Natural killer cell (primary cell): ENCODE measurements at regions not wholly inside any gene's neighbourhood (a gene's known extent, or its start where the extent isn't known, plus 50 kb on each side); places are given as distances from the start of the nearest gene placed in this dataset.

Experiments used
- ATAC-seq, 3 donors: fragments of 150-1000 bp in 2 of 3; fragments of 200-7000 bp in 1 of 3; cut with Tn5 transposase; 1 replicate in 1 of 3; 2 replicates in 2 of 3; pipeline ENCODE4 v1.10.0; 2021; ENCODE audit warnings: mild to moderate bottlenecking in 2 of 3, moderate library complexity in 2 of 3
- DNase-seq, 2 donors: peaks; one replicate each; pipeline versions ENCODE4 v3.0.0 to v3.0.0-alpha.2; 2013 to 2021; ENCODE audit warnings: mixed read lengths in 1 of 2
- H3K27ac ChIP-seq: one replicate; pipeline ENCODE4 v1.5.1; 2013; ENCODE audit warnings: mild to moderate bottlenecking, low read length
- H3K27me3 ChIP-seq: one replicate; pipeline ENCODE4 v1.6.1; 2013; ENCODE audit warnings: low read length; ENCODE audit not compliant: control insufficient read depth, insufficient read depth
- H3K36me3 ChIP-seq: one replicate; pipeline ENCODE4 v1.6.1; 2013; ENCODE audit warnings: low read length; ENCODE audit not compliant: control insufficient read depth, insufficient read depth
- H3K4me1 ChIP-seq: one replicate; pipeline ENCODE4 v1.6.1; 2013; ENCODE audit warnings: low read length; ENCODE audit not compliant: control insufficient read depth, insufficient read depth
- H3K4me3 ChIP-seq: one replicate; pipeline ENCODE4 v1.5.1; 2013; ENCODE audit warnings: low read length
- H3K9me3 ChIP-seq: one replicate; pipeline ENCODE4 v1.6.1; 2013; ENCODE audit warnings: low read length; ENCODE audit not compliant: control insufficient read depth, insufficient read depth
- H3K27ac Mint-ChIP-seq, 2 donors: one replicate each; pipeline ENCODE4 v1.8.0; 2022; ENCODE audit warnings: mild to moderate bottlenecking in 2 of 2, mixed read lengths in 2 of 2, moderate library complexity in 1 of 2
- H3K27me3 Mint-ChIP-seq, 2 donors: one replicate each; pipeline ENCODE4 v1.8.0; 2022; ENCODE audit warnings: low read depth in 2 of 2, mixed read lengths in 2 of 2
- H3K36me3 Mint-ChIP-seq: one replicate; pipeline ENCODE4 v1.8.0; 2022; ENCODE audit warnings: mixed read lengths
- H3K4me1 Mint-ChIP-seq, 2 donors: one replicate each; pipeline ENCODE4 v1.8.0; 2022; ENCODE audit warnings: mixed read lengths in 2 of 2
- H3K4me3 Mint-ChIP-seq: one replicate; pipeline ENCODE4 v1.8.0; 2022; ENCODE audit warnings: mild to moderate bottlenecking, moderate library complexity, mixed read lengths
- H3K9me3 Mint-ChIP-seq, 2 donors: one replicate each; pipeline ENCODE4 v1.8.0; 2022; ENCODE audit warnings: mixed read lengths in 2 of 2
- WGBS: methylation state at CpG from one replicate; pipeline ENCODE4 v1.1.7; 2013; ENCODE audit warnings: missing lambda C conversion rate; ENCODE audit not compliant: insufficient coverage; 5-methylcytosine and 5-hydroxymethylcytosine counted together
- intact Hi-C: fragments of 100-400 bp; cut with micrococcal nuclease; formaldehyde crosslinking; loops from one replicate; pipeline ENCODE4 v1.14.2; 2022
- TF ChIP-seq, protein P1 (sequence below): fragments of 200-600 bp; IDR thresholded peaks from one replicate; pipeline ENCODE4 v1.8.0; 2022; ENCODE audit warnings: antibody characterized with exemption

DNA sequence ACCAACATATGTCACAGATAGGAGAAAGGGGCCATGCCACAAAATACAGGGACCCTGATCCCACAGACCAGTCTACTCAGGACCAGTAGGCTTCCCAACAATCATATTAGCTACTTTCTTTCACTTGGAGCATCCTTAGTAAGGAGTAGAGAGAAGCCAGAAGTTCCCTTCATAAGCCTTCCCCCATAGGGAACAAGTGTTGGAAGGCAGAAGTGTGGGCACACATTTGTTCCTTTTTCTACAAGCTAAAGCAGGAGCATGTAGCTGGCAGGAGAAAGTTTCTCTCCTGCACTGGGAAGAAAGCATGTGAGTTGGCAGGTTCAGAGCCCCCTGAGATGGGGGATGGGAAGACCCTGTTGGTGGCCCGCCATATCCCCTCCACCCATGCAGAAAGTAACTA, 165.4 kb downstream of the KCTD12 start:
- Mint-ChIP-seq H3K9me3 (no peaks in the 10 kb centered on the region), H3K27me3 (peaks cover 0 to 3% of the 10 kb centered on the region in 2 donors), H3K4me1 (no peaks in the 10 kb centered on the region), H3K36me3 (no peaks in the 10 kb centered on the region), H3K27ac (no peak overlapping the region), H3K4me3 (no peak overlapping the region)
- no peak overlapping the region for H3K27ac ChIP-seq
- ATAC-seq = no peak
- TF ChIP-seq, protein P1, sequence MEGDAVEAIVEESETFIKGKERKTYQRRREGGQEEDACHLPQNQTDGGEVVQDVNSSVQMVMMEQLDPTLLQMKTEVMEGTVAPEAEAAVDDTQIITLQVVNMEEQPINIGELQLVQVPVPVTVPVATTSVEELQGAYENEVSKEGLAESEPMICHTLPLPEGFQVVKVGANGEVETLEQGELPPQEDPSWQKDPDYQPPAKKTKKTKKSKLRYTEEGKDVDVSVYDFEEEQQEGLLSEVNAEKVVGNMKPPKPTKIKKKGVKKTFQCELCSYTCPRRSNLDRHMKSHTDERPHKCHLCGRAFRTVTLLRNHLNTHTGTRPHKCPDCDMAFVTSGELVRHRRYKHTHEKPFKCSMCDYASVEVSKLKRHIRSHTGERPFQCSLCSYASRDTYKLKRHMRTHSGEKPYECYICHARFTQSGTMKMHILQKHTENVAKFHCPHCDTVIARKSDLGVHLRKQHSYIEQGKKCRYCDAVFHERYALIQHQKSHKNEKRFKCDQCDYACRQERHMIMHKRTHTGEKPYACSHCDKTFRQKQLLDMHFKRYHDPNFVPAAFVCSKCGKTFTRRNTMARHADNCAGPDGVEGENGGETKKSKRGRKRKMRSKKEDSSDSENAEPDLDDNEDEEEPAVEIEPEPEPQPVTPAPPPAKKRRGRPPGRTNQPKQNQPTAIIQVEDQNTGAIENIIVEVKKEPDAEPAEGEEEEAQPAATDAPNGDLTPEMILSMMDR = no peak
- no peak overlapping the region for H3K4me3 ChIP-seq
- H3K27me3 ChIP-seq = no peaks in the 10 kb centered on the region
- no peaks in the 10 kb centered on the region for H3K36me3 ChIP-seq
- DNase-seq = no peak
- WGBS = no CpG with 5 or more reads among the region's 1 CpG
- peaks cover 8% of the 10 kb centered on the region for H3K4me1 ChIP-seq
- H3K9me3 ChIP-seq = no peaks in the 10 kb centered on the region
- intact Hi-C loops = no loop called here

DNA sequence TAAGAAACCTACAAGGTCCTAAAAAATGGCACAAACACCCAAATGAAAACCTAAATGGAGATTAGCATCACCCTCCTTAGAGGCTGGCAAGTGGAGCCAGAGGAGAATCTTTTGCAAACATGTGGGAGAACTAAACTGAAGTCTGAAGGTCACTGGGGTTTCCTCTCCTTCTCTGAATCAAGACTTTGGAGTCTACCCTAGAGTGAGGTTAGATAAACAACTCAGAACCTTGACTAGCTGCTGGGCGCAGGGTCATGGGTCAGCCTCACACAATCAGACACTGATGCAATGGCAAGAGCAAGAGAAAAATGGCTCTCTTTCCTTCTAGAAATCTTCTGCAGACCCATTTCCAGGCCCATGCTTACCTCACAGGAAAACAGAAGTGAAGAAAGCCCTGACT, 165.8 kb downstream of the KCTD12 start:
- Histone ChIP-seq H3K27me3 (no peaks in the 10 kb centered on the region), H3K27ac (no peak overlapping the region), H3K4me3 (no peak overlapping the region), H3K4me1 (peaks cover 8% of the 10 kb centered on the region), H3K9me3 (no peaks in the 10 kb centered on the region), H3K36me3 (no peaks in the 10 kb centered on the region)
- TF ChIP-seq, protein P1 = no peak
- H3K36me3 Mint-ChIP-seq = no peaks in the 10 kb centered on the region
- peaks cover 0 to 3% of the 10 kb centered on the region in 2 donors for H3K27me3 Mint-ChIP-seq
- no peak overlapping the region for H3K27ac Mint-ChIP-seq
- H3K4me3 Mint-ChIP-seq = no peak overlapping the region
- WGBS = 100% methylated on average over 1 of the region's 1 CpG
- DNase-seq (no peak), ATAC-seq (no peak)
- intact Hi-C loops = no loop called here
- H3K9me3 Mint-ChIP-seq = no peaks in the 10 kb centered on the region
- no peaks in the 10 kb centered on the region for H3K4me1 Mint-ChIP-seq

DNA sequence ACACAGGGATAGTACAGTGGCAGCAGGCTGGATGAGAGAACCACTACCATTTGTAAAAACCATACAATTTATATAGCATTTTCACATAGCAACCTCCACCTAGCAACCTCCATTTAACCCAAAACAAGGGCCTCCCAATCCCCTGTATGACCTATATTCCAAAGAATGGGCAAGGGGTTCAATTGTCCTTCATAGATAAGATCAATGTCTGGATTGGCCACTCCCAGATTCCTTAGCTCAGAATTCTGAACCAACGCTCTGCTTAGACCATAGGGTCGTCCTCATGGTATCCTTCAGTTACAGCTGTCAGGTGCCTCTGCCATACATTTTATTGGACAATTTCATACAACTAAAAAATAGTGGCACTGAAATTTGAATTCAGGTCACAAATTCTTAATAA, 166.2 kb downstream of the KCTD12 start:
- Histone ChIP-seq H3K4me1 (peaks cover 8% of the 10 kb centered on the region), H3K9me3 (no peaks in the 10 kb centered on the region), H3K36me3 (no peaks in the 10 kb centered on the region), H3K4me3 (no peak overlapping the region), H3K27me3 (no peaks in the 10 kb centered on the region), H3K27ac (no peak overlapping the region)
- intact Hi-C loops = no loop called here
- Mint-ChIP-seq H3K4me3 (no peak overlapping the region), H3K36me3 (no peaks in the 10 kb centered on the region), H3K9me3 (no peaks in the 10 kb centered on the region), H3K4me1 (no peaks in the 10 kb centered on the region), H3K27me3 (peaks cover 0 to 3% of the 10 kb centered on the region in 2 donors), H3K27ac (no peak overlapping the region)
- WGBS = 93% methylated on average over 2 of the region's 2 CpGs
- TF ChIP-seq, protein P1 = no peak
- ATAC-seq = no peak
- no peak for DNase-seq

DNA sequence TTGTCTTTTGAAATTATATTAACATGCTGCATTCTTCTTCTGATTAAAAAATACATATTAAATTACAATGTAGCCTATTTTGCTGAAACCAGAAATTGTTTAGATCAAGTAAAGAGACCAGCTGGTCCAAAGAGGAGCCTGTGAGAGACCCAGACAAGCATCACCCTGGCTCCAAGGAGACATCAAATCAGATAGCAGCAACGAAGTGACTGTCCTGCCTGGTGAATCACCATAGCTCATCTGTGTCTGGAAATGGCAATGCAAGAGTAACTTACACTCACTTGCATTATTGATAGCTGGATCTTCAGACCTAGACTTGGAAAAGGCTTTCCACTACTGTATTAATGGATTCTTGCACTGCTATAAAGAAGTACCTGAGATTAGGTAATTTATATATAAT, 169.1 kb downstream of the KCTD12 start:
- H3K36me3 ChIP-seq = no peaks in the 10 kb centered on the region
- ATAC-seq (no peak), DNase-seq (no peak)
- no peaks in the 10 kb centered on the region for H3K4me1 ChIP-seq
- H3K4me3 ChIP-seq = no peak overlapping the region
- no peak overlapping the region for H3K27ac Mint-ChIP-seq
- intact Hi-C loops = no loop called here
- no peaks in the 10 kb centered on the region for H3K4me1 Mint-ChIP-seq
- peaks cover 0 to 3% of the 10 kb centered on the region in 2 donors for H3K27me3 Mint-ChIP-seq
- no peaks in the 10 kb centered on the region for H3K36me3 Mint-ChIP-seq
- no peak overlapping the region for H3K27ac ChIP-seq
- no peak overlapping the region for H3K4me3 Mint-ChIP-seq
- 73% methylated on average over 1 of the region's 1 CpG for WGBS
- H3K9me3 ChIP-seq = no peaks in the 10 kb centered on the region
- no peaks in the 10 kb centered on the region for H3K9me3 Mint-ChIP-seq
- H3K27me3 ChIP-seq = no peaks in the 10 kb centered on the region
- TF ChIP-seq, protein P1 = no peak
